Stimulated activated naive CD8-positive, alpha-beta T cell treated with anti-CD3 and anti-CD28 coated beads, Interleukin-15, Interleukin-2, amounts not matched to agents 100 ng/mL and 50 ng/mL, for 24 hours (primary cell): ENCODE measurements at regions not wholly inside any gene's neighbourhood (a gene's known extent, or its start where the extent isn't known, plus 50 kb on each side); places are given as distances from the start of the nearest gene placed in this dataset.

Experiments
- H3K27ac Mint-ChIP-seq: one replicate; pipeline ENCODE4 v1.8.0; 2021; ENCODE audit warnings: mild to moderate bottlenecking, mixed read lengths
- H3K27me3 Mint-ChIP-seq: one replicate; pipeline ENCODE4 v1.8.0; 2021; ENCODE audit warnings: mixed read lengths
- H3K36me3 Mint-ChIP-seq: one replicate; pipeline ENCODE4 v1.8.0; 2021; ENCODE audit warnings: low read depth, mixed read lengths
- H3K4me1 Mint-ChIP-seq: one replicate; pipeline ENCODE4 v1.8.0; 2021; ENCODE audit warnings: low read depth, mixed read lengths
- H3K4me3 Mint-ChIP-seq: one replicate; pipeline ENCODE4 v1.8.0; 2021; ENCODE audit warnings: mild to moderate bottlenecking, mixed read lengths
- H3K9me3 Mint-ChIP-seq: one replicate; pipeline ENCODE4 v1.8.0; 2021; ENCODE audit warnings: mixed read lengths

GRCh38 chr6:9924971-9925370 lies 489.9 kb downstream of the TFAP2A start:
- H3K4me3 Mint-ChIP-seq: no peak overlapping the region
- H3K27ac Mint-ChIP-seq: no peak overlapping the region
- no peaks in the 10 kb centered on the region for H3K27me3 Mint-ChIP-seq
- H3K4me1 Mint-ChIP-seq: no peaks in the 10 kb centered on the region
- peaks cover 19% of the 10 kb centered on the region for H3K9me3 Mint-ChIP-seq
- H3K36me3 Mint-ChIP-seq: no peaks in the 10 kb centered on the region

GRCh38 chr6:9921366-9921765 lies 493.5 kb downstream of the TFAP2A start:
- Mint-ChIP-seq H3K27ac (no peak overlapping the region), H3K4me3 (no peak overlapping the region), H3K4me1 (no peaks in the 10 kb centered on the region), H3K27me3 (no peaks in the 10 kb centered on the region), H3K36me3 (no peaks in the 10 kb centered on the region), H3K9me3 (peaks cover 23% of the 10 kb centered on the region)

- Mint-ChIP-seq H3K36me3 (no peaks in the 10 kb centered on the region), H3K9me3 (peaks cover 11% of the 10 kb centered on the region), H3K27me3 (no peaks in the 10 kb centered on the region), H3K27ac (no peak overlapping the region), H3K4me3 (no peak overlapping the region), H3K4me1 (no peaks in the 10 kb centered on the region)
These were observed 499.9 kb downstream of the TFAP2A start for GRCh38 chr6:9914951-9915350.

GRCh38 chr6:9901376-9901775 lies 513.5 kb downstream of the TFAP2A start:
- Mint-ChIP-seq H3K4me1 (no peaks in the 10 kb centered on the region), H3K36me3 (no peaks in the 10 kb centered on the region), H3K27me3 (no peaks in the 10 kb centered on the region), H3K4me3 (no peak overlapping the region), H3K9me3 (peaks cover 3% of the 10 kb centered on the region), H3K27ac (no peak overlapping the region)

GRCh38 chr6:9896806-9897205 lies 518.1 kb downstream of the TFAP2A start:
- H3K27me3 Mint-ChIP-seq: no peaks in the 10 kb centered on the region
- no peak overlapping the region for H3K4me3 Mint-ChIP-seq
- H3K9me3 Mint-ChIP-seq: peaks cover 3% of the 10 kb centered on the region
- H3K36me3 Mint-ChIP-seq: no peaks in the 10 kb centered on the region
- no peak overlapping the region for H3K27ac Mint-ChIP-seq
- no peaks in the 10 kb centered on the region for H3K4me1 Mint-ChIP-seq

GRCh38 chr6:9890893-9891292 lies 524.0 kb downstream of the TFAP2A start:
- Mint-ChIP-seq H3K27ac (no peak overlapping the region), H3K9me3 (no peaks in the 10 kb centered on the region), H3K27me3 (no peaks in the 10 kb centered on the region), H3K36me3 (no peaks in the 10 kb centered on the region), H3K4me3 (no peak overlapping the region), H3K4me1 (no peaks in the 10 kb centered on the region)

GRCh38 chr6:9890469-9890868 lies 524.4 kb downstream of the TFAP2A start:
- no peaks in the 10 kb centered on the region for H3K36me3 Mint-ChIP-seq
- H3K9me3 Mint-ChIP-seq: no peaks in the 10 kb centered on the region
- H3K4me3 Mint-ChIP-seq: no peak overlapping the region
- H3K27me3 Mint-ChIP-seq: no peaks in the 10 kb centered on the region
- H3K4me1 Mint-ChIP-seq: no peaks in the 10 kb centered on the region
- no peak overlapping the region for H3K27ac Mint-ChIP-seq

- H3K27ac Mint-ChIP-seq: no peak overlapping the region
- no peaks in the 10 kb centered on the region for H3K27me3 Mint-ChIP-seq
- no peaks in the 10 kb centered on the region for H3K36me3 Mint-ChIP-seq
- no peak overlapping the region for H3K4me3 Mint-ChIP-seq
- no peaks in the 10 kb centered on the region for H3K4me1 Mint-ChIP-seq
- H3K9me3 Mint-ChIP-seq: peaks cover 12% of the 10 kb centered on the region
These were observed 536.3 kb downstream of the TFAP2A start for GRCh38 chr6:9878535-9878934.

- no peaks in the 10 kb centered on the region for H3K4me1 Mint-ChIP-seq
- H3K27me3 Mint-ChIP-seq: no peaks in the 10 kb centered on the region
- H3K4me3 Mint-ChIP-seq: no peak overlapping the region
- H3K27ac Mint-ChIP-seq: no peak overlapping the region
- H3K9me3 Mint-ChIP-seq: peaks cover 12% of the 10 kb centered on the region
- no peaks in the 10 kb centered on the region for H3K36me3 Mint-ChIP-seq
These were observed 539.1 kb downstream of the TFAP2A start for GRCh38 chr6:9875605-9876353.

- no peak overlapping the region for H3K27ac Mint-ChIP-seq
- H3K36me3 Mint-ChIP-seq: no peaks in the 10 kb centered on the region
- H3K9me3 Mint-ChIP-seq: peaks cover 43% of the 10 kb centered on the region
- no peaks in the 10 kb centered on the region for H3K27me3 Mint-ChIP-seq
- no peaks in the 10 kb centered on the region for H3K4me1 Mint-ChIP-seq
- H3K4me3 Mint-ChIP-seq: no peak overlapping the region
These were observed 552.2 kb downstream of the TFAP2A start for GRCh38 chr6:9862603-9863167.

- H3K36me3 Mint-ChIP-seq: peaks cover 6% of the 10 kb centered on the region
- H3K9me3 Mint-ChIP-seq: peaks cover 39% of the 10 kb centered on the region
- no peaks in the 10 kb centered on the region for H3K27me3 Mint-ChIP-seq
- no peaks in the 10 kb centered on the region for H3K4me1 Mint-ChIP-seq
- no peak overlapping the region for H3K4me3 Mint-ChIP-seq
- no peak overlapping the region for H3K27ac Mint-ChIP-seq
These were observed 563.1 kb downstream of the TFAP2A start for GRCh38 chr6:9851541-9852380.

- Mint-ChIP-seq H3K9me3 (peaks cover 42% of the 10 kb centered on the region), H3K36me3 (peaks cover 6% of the 10 kb centered on the region), H3K27ac (no peak overlapping the region), H3K27me3 (no peaks in the 10 kb centered on the region), H3K4me3 (no peak overlapping the region), H3K4me1 (no peaks in the 10 kb centered on the region)
These were observed 563.9 kb downstream of the TFAP2A start for GRCh38 chr6:9851006-9851405.

- Mint-ChIP-seq H3K9me3 (peaks cover 33% of the 10 kb centered on the region), H3K27me3 (no peaks in the 10 kb centered on the region), H3K4me1 (no peaks in the 10 kb centered on the region), H3K36me3 (peaks cover 6% of the 10 kb centered on the region), H3K27ac (no peak overlapping the region), H3K4me3 (no peak overlapping the region)
These were observed 566.8 kb downstream of the TFAP2A start for GRCh38 chr6:9848094-9848493.

GRCh38 chr6:9841886-9842725 lies 572.8 kb downstream of the TFAP2A start:
- Mint-ChIP-seq H3K27me3 (no peaks in the 10 kb centered on the region), H3K4me3 (no peak overlapping the region), H3K4me1 (no peaks in the 10 kb centered on the region), H3K36me3 (no peaks in the 10 kb centered on the region), H3K27ac (no peak overlapping the region), H3K9me3 (peaks cover 19% of the 10 kb centered on the region)
